ENCODE measurements at regions not wholly inside any gene's neighbourhood (a gene's known extent, or its start where the extent isn't known, plus 50 kb on each side); places are given as distances from the start of the nearest gene placed in this dataset.
"Not testable (repeated sequence)": the region's sequence is repeated elsewhere in the genome, so short reads cannot be mapped to it uniquely, and the experiment has no call there.

DNA sequence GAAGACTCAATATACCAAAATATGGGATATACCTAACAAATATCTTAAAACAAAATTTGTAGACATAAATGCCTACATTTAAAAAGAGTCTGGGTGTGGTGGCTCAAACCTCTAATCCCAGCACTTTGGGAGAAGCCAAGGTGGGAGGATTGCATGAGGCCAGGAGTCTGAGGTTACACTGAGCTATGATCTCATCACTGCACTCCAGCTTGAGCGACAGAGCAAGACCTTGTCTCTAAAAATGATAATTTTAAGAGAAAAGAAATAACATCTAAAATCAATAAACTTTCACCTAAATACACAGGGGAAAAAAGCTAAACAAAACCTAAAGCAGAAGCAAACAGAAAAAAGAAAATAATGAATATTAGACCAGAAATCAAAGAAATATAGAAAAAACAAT, 102.7 kb upstream of the PBX1 start:
- H3K36me3 Mint-ChIP-seq (ENCODE audit: low read depth, unreplicated experiment), result no peaks in the 10 kb centered on the region

DNA sequence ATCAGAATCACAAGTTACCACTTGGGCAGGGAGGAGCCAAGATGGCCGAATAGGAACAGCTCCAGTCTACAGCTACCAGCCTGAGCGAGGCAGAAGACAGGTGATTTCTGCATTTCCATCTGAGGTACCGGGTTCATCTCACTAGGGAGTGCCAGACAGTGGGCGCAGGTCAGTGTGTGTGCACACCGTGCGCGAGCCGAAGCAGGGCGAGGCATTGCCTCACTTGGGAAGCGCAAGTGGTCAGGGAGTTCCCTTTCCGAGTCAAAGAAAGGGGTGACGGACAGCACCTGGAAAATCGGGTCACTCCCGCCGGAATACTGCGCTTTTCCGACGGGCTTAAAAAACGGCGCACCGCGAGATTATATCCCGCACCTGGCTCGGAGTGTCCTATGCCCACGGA, 99.8 kb upstream of the PBX1 start:
- H3K9ac ChIP-seq (ENCODE audit: low read length); FAIRE-seq; H3K27me3 ChIP-seq (ENCODE audit: insufficient read depth, low read length); H3K27ac Mint-ChIP-seq (ENCODE audit: unreplicated experiment); H3K79me2 ChIP-seq (ENCODE audit: insufficient read depth, low read length); H3K4me2 ChIP-seq (ENCODE audit: low read length); H3K4me1 ChIP-seq (ENCODE audit: insufficient read depth, low read length); H3K4me3 ChIP-seq (ENCODE audit: insufficient read depth, low read depth, low read length); H4K20me1 ChIP-seq (ENCODE audit: insufficient read depth, low read length); H2AFZ ChIP-seq (ENCODE audit: low read depth, low read length); H3K4me1 Mint-ChIP-seq (ENCODE audit: low read depth, unreplicated experiment); DNase-seq (ENCODE audit: low read depth); H3K4me3 Mint-ChIP-seq (ENCODE audit: unreplicated experiment); H3K27me3 Mint-ChIP-seq (ENCODE audit: low read depth, unreplicated experiment); H3K9me3 Mint-ChIP-seq (ENCODE audit: unreplicated experiment); H3K36me3 ChIP-seq (ENCODE audit: insufficient read depth, low read length); H3K9me3 ChIP-seq (ENCODE audit: insufficient read depth, low read depth, low read length); H3K27ac ChIP-seq (ENCODE audit: low read depth, low read length); H3K36me3 Mint-ChIP-seq (ENCODE audit: low read depth, unreplicated experiment): not testable (repeated sequence)

More for the DNA sequence above, 102.7 kb upstream of the PBX1 start:
- H3K4me1 Mint-ChIP-seq (ENCODE audit: low read depth, unreplicated experiment), result no peaks in the 10 kb centered on the region
- DNase-seq (ENCODE audit: low read depth) (no peak), FAIRE-seq (no peak)
- H3K27me3 Mint-ChIP-seq (ENCODE audit: low read depth, unreplicated experiment), result no peaks in the 10 kb centered on the region
- Histone ChIP-seq H3K9me3 (ENCODE audit: insufficient read depth, low read depth, low read length) (no peaks in the 10 kb centered on the region), H3K4me3 (ENCODE audit: insufficient read depth, low read depth, low read length) (no peak overlapping the region), H4K20me1 (ENCODE audit: insufficient read depth, low read length) (no peaks in the 10 kb centered on the region), H3K27me3 (ENCODE audit: insufficient read depth, low read length) (no peaks in the 10 kb centered on the region), H3K27ac (ENCODE audit: low read depth, low read length) (no peak overlapping the region), H3K4me1 (ENCODE audit: insufficient read depth, low read length) (no peaks in the 10 kb centered on the region), H3K4me2 (ENCODE audit: low read length) (no peak overlapping the region), H3K79me2 (ENCODE audit: insufficient read depth, low read length) (no peaks in the 10 kb centered on the region), H2AFZ (ENCODE audit: low read depth, low read length) (no peak overlapping the region), H3K9ac (ENCODE audit: low read length) (no peak overlapping the region), H3K36me3 (ENCODE audit: insufficient read depth, low read length) (no peaks in the 10 kb centered on the region)
- H3K9me3 Mint-ChIP-seq (ENCODE audit: unreplicated experiment), result peaks cover 2% of the 10 kb centered on the region
- H3K27ac Mint-ChIP-seq (ENCODE audit: unreplicated experiment), result no peak overlapping the region
- H3K4me3 Mint-ChIP-seq (ENCODE audit: unreplicated experiment), result no peak overlapping the region
- TF ChIP-seq, protein P1, sequence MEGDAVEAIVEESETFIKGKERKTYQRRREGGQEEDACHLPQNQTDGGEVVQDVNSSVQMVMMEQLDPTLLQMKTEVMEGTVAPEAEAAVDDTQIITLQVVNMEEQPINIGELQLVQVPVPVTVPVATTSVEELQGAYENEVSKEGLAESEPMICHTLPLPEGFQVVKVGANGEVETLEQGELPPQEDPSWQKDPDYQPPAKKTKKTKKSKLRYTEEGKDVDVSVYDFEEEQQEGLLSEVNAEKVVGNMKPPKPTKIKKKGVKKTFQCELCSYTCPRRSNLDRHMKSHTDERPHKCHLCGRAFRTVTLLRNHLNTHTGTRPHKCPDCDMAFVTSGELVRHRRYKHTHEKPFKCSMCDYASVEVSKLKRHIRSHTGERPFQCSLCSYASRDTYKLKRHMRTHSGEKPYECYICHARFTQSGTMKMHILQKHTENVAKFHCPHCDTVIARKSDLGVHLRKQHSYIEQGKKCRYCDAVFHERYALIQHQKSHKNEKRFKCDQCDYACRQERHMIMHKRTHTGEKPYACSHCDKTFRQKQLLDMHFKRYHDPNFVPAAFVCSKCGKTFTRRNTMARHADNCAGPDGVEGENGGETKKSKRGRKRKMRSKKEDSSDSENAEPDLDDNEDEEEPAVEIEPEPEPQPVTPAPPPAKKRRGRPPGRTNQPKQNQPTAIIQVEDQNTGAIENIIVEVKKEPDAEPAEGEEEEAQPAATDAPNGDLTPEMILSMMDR (IDR thresholded peaks at IDR 0.05; ENCODE audit: insufficient read depth, low read depth, low read length), result no peak
- TF ChIP-seq EZH2 (IDR thresholded peaks at IDR 0.05; ENCODE audit: insufficient read depth, low read length), result no peak

GRCh38 chr1:164466001-164466421, 93.0 kb upstream of the PBX1 start:
- Histone ChIP-seq H3K27me3 (ENCODE audit: insufficient read depth, low read length) (no peaks in the 10 kb centered on the region), H3K79me2 (ENCODE audit: insufficient read depth, low read length) (no peaks in the 10 kb centered on the region), H3K4me1 (ENCODE audit: insufficient read depth, low read length) (no peaks in the 10 kb centered on the region), H3K27ac (ENCODE audit: low read depth, low read length) (no peak overlapping the region), H3K9ac (ENCODE audit: low read length) (no peak overlapping the region), H2AFZ (ENCODE audit: low read depth, low read length) (no peak overlapping the region), H3K36me3 (ENCODE audit: insufficient read depth, low read length) (no peaks in the 10 kb centered on the region), H4K20me1 (ENCODE audit: insufficient read depth, low read length) (no peaks in the 10 kb centered on the region), H3K4me3 (ENCODE audit: insufficient read depth, low read depth, low read length) (no peak overlapping the region), H3K9me3 (ENCODE audit: insufficient read depth, low read depth, low read length) (no peaks in the 10 kb centered on the region), H3K4me2 (ENCODE audit: low read length) (no peak overlapping the region)
- no peaks in the 10 kb centered on the region for H3K36me3 Mint-ChIP-seq (ENCODE audit: low read depth, unreplicated experiment)
- no peak overlapping the region for H3K4me3 Mint-ChIP-seq (ENCODE audit: unreplicated experiment)
- no peaks in the 10 kb centered on the region for H3K9me3 Mint-ChIP-seq (ENCODE audit: unreplicated experiment)
- H3K4me1 Mint-ChIP-seq (ENCODE audit: low read depth, unreplicated experiment), result peaks cover 8% of the 10 kb centered on the region
- DNase-seq (ENCODE audit: low read depth) (no peak), FAIRE-seq (no peak)
- H3K27me3 Mint-ChIP-seq (ENCODE audit: low read depth, unreplicated experiment), result no peaks in the 10 kb centered on the region
- TF ChIP-seq, protein P1 (IDR thresholded peaks at IDR 0.05; ENCODE audit: insufficient read depth, low read depth, low read length), result no peak
- no peak for TF ChIP-seq EZH2 (IDR thresholded peaks at IDR 0.05; ENCODE audit: insufficient read depth, low read length)
- H3K27ac Mint-ChIP-seq (ENCODE audit: unreplicated experiment), result no peak overlapping the region

Data from astrocyte (in vitro differentiated cells and primary cell).